Middle frontal gyrus (tissue), 1 donor: ENCODE measurements at regions not wholly inside any gene's neighbourhood (a gene's known extent, or its start where the extent isn't known, plus 50 kb on each side); places are given as distances from the start of the nearest gene placed in this dataset.

ENCODE experiments used
- DNase-seq: peaks from one replicate; pipeline ENCODE4 v3.0.0-alpha.2; 2015; ENCODE audit warnings: low spot score; ENCODE audit errors: extremely low spot score

- no peak for DNase-seq
Measured at GRCh38 chr4:124555959-124556358, 156.6 kb downstream of the ANKRD50 start.

GRCh38 chr4:124564121-124564520 is 148.4 kb downstream of the ANKRD50 start:
- DNase-seq, result no peak

GRCh38 chr4:124565371-124565770 is 147.2 kb downstream of the ANKRD50 start:
- DNase-seq, result no peak

GRCh38 chr4:124566030-124566429 is 146.5 kb downstream of the ANKRD50 start:
- no peak for DNase-seq

- no peak for DNase-seq
Measured at GRCh38 chr4:124573056-124573455, 139.5 kb downstream of the ANKRD50 start.

- no peak for DNase-seq
Measured at GRCh38 chr4:124579896-124580295, 132.6 kb downstream of the ANKRD50 start.

GRCh38 chr4:124583797-124584196 is 128.7 kb downstream of the ANKRD50 start:
- DNase-seq, result no peak

GRCh38 chr4:124589786-124590185 is 122.7 kb downstream of the ANKRD50 start:
- DNase-seq, result no peak

- DNase-seq, result no peak
Measured at GRCh38 chr4:124590480-124590879, 122.1 kb downstream of the ANKRD50 start.

- DNase-seq, result no peak
Measured at GRCh38 chr4:124591637-124592036, 120.9 kb downstream of the ANKRD50 start.

GRCh38 chr4:124593494-124593893 is 119.0 kb downstream of the ANKRD50 start:
- no peak for DNase-seq

GRCh38 chr4:124594945-124595344 is 117.6 kb downstream of the ANKRD50 start:
- no peak for DNase-seq

GRCh38 chr4:124596816-124597215 is 115.7 kb downstream of the ANKRD50 start:
- no peak for DNase-seq

GRCh38 chr4:124610211-124610610 is 102.3 kb downstream of the ANKRD50 start:
- DNase-seq, result no peak
